ENCODE measurements at regions not wholly inside any gene's neighbourhood (a gene's known extent, or its start where the extent isn't known, plus 50 kb on each side); places are given as distances from the start of the nearest gene placed in this dataset.

- DNase-seq (ENCODE audit: low read depth) = no peak
- TF ChIP-seq, protein P1, sequence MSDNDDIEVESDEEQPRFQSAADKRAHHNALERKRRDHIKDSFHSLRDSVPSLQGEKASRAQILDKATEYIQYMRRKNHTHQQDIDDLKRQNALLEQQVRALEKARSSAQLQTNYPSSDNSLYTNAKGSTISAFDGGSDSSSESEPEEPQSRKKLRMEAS (IDR thresholded peaks at IDR 0.05; ENCODE audit: low read depth, low read length) = no peak
- no peak overlapping the region for H3K4me3 ChIP-seq (ENCODE audit: low read depth, low read length)
Measured at GRCh38 chr6:51562198-51562597, 525.2 kb downstream of the PKHD1 start.
